Neural cell (in vitro differentiated cells): ENCODE measurements at regions not wholly inside any gene's neighbourhood (a gene's known extent, or its start where the extent isn't known, plus 50 kb on each side); places are given as distances from the start of the nearest gene placed in this dataset.

Experiments
- H2AFZ ChIP-seq: fragments of 200-600, 300-800 bp; sonication (generic), shearing (Covaris generic); 2 replicates; pipeline ENCODE4 v1.6.0; 2014; ENCODE audit warnings: low read depth, mild to moderate bottlenecking, antibody characterized with exemption, low read length, moderate library complexity
- H3F3A ChIP-seq: fragments of 200-600 bp; shearing (Covaris generic); 2 replicates; pipeline ENCODE4 v1.6.1; 2016; ENCODE audit warnings: mild to moderate bottlenecking, moderate library complexity, mixed read lengths, antibody characterized with exemption, low read length; ENCODE audit not compliant: insufficient read depth, poor library complexity, severe bottlenecking
- H3K27ac ChIP-seq: fragments of 200-600, 300-800 bp; sonication (generic), shearing (Covaris generic); 2 replicates; pipeline ENCODE4 v1.5.1; 2014; ENCODE audit warnings: mild to moderate bottlenecking, low read length, moderate library complexity
- H3K27me3 ChIP-seq: fragments of 300-800, 200-600 bp; sonication (generic), shearing (Covaris generic); 2 replicates; pipeline ENCODE4 v1.6.0; 2014; ENCODE audit warnings: mild to moderate bottlenecking, low read depth, low read length, moderate library complexity; ENCODE audit not compliant: insufficient read depth
- H3K36me3 ChIP-seq: fragments of 300-800, 200-600 bp; sonication (generic), shearing (Covaris generic); 2 replicates; pipeline ENCODE4 v1.5.1; 2014; ENCODE audit warnings: mild to moderate bottlenecking, antibody characterized with exemption, low read length, moderate library complexity; ENCODE audit not compliant: insufficient read depth
- H3K4me2 ChIP-seq: fragments of 300-800, 200-600 bp; sonication (generic), shearing (Covaris generic); 2 replicates; pipeline ENCODE4 v1.6.0; 2014; ENCODE audit warnings: mild to moderate bottlenecking, low read length
- H3K4me3 ChIP-seq: fragments of 300-800, 200-600 bp; sonication (generic), shearing (Covaris generic); 2 replicates; pipeline ENCODE4 v1.5.1; 2014; ENCODE audit warnings: mild to moderate bottlenecking, low read length, moderate library complexity
- H3K79me2 ChIP-seq: fragments of 200-600 bp; shearing (Covaris generic); replicated peaks from 2 replicates; pipeline ENCODE4 v1.6.0; 2014; ENCODE audit warnings: mild to moderate bottlenecking, low read length, moderate library complexity; ENCODE audit not compliant: insufficient read depth
- H3K9ac ChIP-seq: fragments of 300-800, 200-600 bp; sonication (generic), shearing (Covaris generic); 2 replicates; pipeline ENCODE4 v1.6.1; 2016; ENCODE audit warnings: mild to moderate bottlenecking, low read length, mixed read lengths
- H3K9me2 ChIP-seq: fragments of 200-600 bp; shearing (Covaris generic); 2 replicates; pipeline ENCODE4 v1.6.1; 2016; ENCODE audit warnings: mild to moderate bottlenecking, low read length, mixed read lengths; ENCODE audit not compliant: insufficient read depth
- H3K9me3 ChIP-seq: fragments of 200-600, 300-800 bp; sonication (generic), shearing (Covaris generic); 2 replicates; pipeline ENCODE4 v1.6.1; 2016; ENCODE audit warnings: mild to moderate bottlenecking, mixed run types, low read length, moderate library complexity, mixed read lengths
- H4K20me1 ChIP-seq: fragments of 200-600 bp; shearing (Covaris generic); 2 replicates; pipeline ENCODE4 v1.6.1; 2016; ENCODE audit warnings: mild to moderate bottlenecking, mixed run types; ENCODE audit not compliant: insufficient read depth
- EP300 ChIP-seq: fragments of 450-650 bp; conservative IDR thresholded peaks from 2 replicates; pipeline ENCODE4 v1.6.1; 2014; ENCODE audit warnings: antibody characterized with exemption, mild to moderate bottlenecking, moderate library complexity; ENCODE audit not compliant: poor library complexity, severe bottlenecking
- EZH2 ChIP-seq: fragments of 200-600, 300-800 bp; shearing (Covaris generic), sonication (generic); IDR thresholded peaks from 2 replicates; pipeline ENCODE4 v1.6.1; 2014; ENCODE audit warnings: antibody characterized with exemption, low read length, borderline replicate concordance, mild to moderate bottlenecking; ENCODE audit not compliant: insufficient read depth, poor library complexity, severe bottlenecking
- MXI1 ChIP-seq: fragments of 450-650 bp; conservative IDR thresholded peaks from 2 replicates; pipeline ENCODE4 v1.6.1; 2014; ENCODE audit warnings: antibody characterized with exemption, mild to moderate bottlenecking; ENCODE audit not compliant: poor library complexity, severe bottlenecking
- POLR2AphosphoS5 ChIP-seq: IDR thresholded peaks from 2 replicates; pipeline ENCODE4 v1.6.1; 2012
- RAD21 ChIP-seq: fragments of 450-650 bp; conservative IDR thresholded peaks from 2 replicates; pipeline ENCODE4 v1.6.1; 2014; ENCODE audit warnings: antibody characterized with exemption, mild to moderate bottlenecking, moderate library complexity
- SMC3 ChIP-seq: fragments of 450-650 bp; conservative IDR thresholded peaks from 2 replicates; pipeline ENCODE4 v1.6.1; 2014; ENCODE audit warnings: antibody characterized with exemption, mild to moderate bottlenecking, moderate library complexity; ENCODE audit not compliant: poor library complexity
- TAF1 ChIP-seq: IDR thresholded peaks from 2 replicates; pipeline ENCODE4 v1.6.1; 2012; ENCODE audit warnings: low read depth
- TF ChIP-seq, protein P1 (sequence below): fragments of 450-650 bp; IDR thresholded peaks from 2 replicates; pipeline ENCODE4 v1.5.1; 2014; ENCODE audit warnings: antibody characterized with exemption, mild to moderate bottlenecking, moderate library complexity; ENCODE audit not compliant: poor library complexity, severe bottlenecking
- TF ChIP-seq, protein P2 (sequence below): IDR thresholded peaks from 2 replicates; pipeline ENCODE4 v1.6.1; 2012; ENCODE audit warnings: borderline replicate concordance

DNA sequence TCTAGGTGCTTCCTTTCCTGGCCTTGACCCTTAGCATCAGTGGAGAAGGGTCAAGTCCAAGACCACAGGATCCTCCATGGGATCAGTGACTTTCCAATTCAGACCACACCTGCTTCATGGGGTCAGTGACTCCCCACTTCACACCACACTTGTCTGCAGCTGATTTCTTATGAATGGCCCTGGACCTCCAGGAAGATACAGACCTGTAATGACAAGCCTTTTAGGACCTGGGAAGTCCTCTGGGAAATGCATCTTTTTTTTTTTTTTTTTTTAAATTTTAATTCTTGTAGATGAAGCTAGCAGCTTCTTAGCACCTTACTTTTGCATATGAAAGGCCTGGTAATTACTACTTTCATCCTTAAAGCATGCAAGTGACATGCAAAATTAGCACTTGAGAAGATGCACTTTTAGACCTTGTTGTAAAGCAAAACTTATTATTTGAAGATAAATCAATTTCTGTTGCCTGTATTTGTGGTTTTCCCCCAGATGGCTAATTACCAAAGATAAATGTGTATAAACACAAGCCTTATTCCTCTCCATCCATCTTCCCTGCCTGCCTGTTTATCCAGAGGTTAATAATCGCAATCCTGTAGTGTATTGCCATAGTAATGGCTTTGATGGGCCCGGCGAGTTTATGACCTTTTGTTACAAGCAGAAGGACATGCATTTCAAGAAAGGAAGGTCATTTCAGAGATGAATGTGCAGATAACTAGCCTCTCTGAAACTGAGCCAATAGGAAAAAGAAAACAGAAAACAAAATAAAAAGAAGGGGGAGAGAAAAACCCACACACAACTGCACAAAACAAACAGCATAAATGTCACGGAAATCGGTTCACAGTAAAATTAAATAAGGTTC is 1018.7 kb downstream of the TYW1 start:
- H3K4me2 ChIP-seq: no peak overlapping the region
- H3K79me2 ChIP-seq: no peaks in the 10 kb centered on the region
- peaks cover 7% of the 10 kb centered on the region for H3K9me3 ChIP-seq
- TF ChIP-seq MXI1 (no peak), POLR2AphosphoS5 (no peak), RAD21 (no peak), TAF1 (no peak), SMC3 (no peak), EP300 (no peak), EZH2 (no peak)
- TF ChIP-seq, protein P1, sequence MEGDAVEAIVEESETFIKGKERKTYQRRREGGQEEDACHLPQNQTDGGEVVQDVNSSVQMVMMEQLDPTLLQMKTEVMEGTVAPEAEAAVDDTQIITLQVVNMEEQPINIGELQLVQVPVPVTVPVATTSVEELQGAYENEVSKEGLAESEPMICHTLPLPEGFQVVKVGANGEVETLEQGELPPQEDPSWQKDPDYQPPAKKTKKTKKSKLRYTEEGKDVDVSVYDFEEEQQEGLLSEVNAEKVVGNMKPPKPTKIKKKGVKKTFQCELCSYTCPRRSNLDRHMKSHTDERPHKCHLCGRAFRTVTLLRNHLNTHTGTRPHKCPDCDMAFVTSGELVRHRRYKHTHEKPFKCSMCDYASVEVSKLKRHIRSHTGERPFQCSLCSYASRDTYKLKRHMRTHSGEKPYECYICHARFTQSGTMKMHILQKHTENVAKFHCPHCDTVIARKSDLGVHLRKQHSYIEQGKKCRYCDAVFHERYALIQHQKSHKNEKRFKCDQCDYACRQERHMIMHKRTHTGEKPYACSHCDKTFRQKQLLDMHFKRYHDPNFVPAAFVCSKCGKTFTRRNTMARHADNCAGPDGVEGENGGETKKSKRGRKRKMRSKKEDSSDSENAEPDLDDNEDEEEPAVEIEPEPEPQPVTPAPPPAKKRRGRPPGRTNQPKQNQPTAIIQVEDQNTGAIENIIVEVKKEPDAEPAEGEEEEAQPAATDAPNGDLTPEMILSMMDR: no peak
- TF ChIP-seq, protein P2, sequence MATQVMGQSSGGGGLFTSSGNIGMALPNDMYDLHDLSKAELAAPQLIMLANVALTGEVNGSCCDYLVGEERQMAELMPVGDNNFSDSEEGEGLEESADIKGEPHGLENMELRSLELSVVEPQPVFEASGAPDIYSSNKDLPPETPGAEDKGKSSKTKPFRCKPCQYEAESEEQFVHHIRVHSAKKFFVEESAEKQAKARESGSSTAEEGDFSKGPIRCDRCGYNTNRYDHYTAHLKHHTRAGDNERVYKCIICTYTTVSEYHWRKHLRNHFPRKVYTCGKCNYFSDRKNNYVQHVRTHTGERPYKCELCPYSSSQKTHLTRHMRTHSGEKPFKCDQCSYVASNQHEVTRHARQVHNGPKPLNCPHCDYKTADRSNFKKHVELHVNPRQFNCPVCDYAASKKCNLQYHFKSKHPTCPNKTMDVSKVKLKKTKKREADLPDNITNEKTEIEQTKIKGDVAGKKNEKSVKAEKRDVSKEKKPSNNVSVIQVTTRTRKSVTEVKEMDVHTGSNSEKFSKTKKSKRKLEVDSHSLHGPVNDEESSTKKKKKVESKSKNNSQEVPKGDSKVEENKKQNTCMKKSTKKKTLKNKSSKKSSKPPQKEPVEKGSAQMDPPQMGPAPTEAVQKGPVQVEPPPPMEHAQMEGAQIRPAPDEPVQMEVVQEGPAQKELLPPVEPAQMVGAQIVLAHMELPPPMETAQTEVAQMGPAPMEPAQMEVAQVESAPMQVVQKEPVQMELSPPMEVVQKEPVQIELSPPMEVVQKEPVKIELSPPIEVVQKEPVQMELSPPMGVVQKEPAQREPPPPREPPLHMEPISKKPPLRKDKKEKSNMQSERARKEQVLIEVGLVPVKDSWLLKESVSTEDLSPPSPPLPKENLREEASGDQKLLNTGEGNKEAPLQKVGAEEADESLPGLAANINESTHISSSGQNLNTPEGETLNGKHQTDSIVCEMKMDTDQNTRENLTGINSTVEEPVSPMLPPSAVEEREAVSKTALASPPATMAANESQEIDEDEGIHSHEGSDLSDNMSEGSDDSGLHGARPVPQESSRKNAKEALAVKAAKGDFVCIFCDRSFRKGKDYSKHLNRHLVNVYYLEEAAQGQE: no peak
- no peaks in the 10 kb centered on the region for H3K27me3 ChIP-seq
- no peaks in the 10 kb centered on the region for H3K9me2 ChIP-seq
- H2AFZ ChIP-seq: no peak overlapping the region
- H3K36me3 ChIP-seq: no peaks in the 10 kb centered on the region
- no peak overlapping the region for H3K27ac ChIP-seq
- no peak overlapping the region for H3K9ac ChIP-seq
- H3K4me3 ChIP-seq: no peak overlapping the region
- no peaks in the 10 kb centered on the region for H3F3A ChIP-seq
- no peaks in the 10 kb centered on the region for H4K20me1 ChIP-seq

DNA sequence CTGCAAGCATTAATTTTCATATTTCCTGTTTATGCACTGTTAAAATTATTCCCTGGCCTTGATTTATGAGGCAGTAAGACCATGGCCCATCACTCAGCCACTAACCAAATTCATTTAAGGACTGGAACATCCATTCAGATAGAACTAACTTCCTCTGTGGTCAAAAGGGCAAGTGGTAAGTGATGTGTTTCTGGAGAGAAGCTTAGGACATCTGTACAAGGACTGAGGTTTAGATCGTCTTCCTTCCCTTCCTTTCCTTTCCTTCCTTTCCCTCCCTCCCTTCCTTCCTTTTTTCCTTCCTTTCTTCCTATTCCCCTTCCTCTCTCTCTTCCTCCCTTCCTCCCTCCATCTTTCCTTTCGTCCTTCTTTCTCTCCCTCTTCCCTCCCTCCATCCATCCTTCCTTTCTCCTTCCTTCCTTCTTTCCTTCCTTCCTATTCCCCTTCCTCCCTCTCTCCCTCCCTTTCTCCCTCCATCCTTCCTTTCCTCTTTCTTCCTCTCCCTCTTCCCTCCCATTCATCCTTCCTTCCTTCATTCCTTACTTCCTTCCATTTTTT is 1019.4 kb downstream of the TYW1 start:
- no peak overlapping the region for H3K9ac ChIP-seq
- no peak overlapping the region for H2AFZ ChIP-seq
- H4K20me1 ChIP-seq: no peaks in the 10 kb centered on the region
- peaks cover 7% of the 10 kb centered on the region for H3K9me3 ChIP-seq
- H3K79me2 ChIP-seq: no peaks in the 10 kb centered on the region
- TF ChIP-seq, protein P2: no peak
- TF ChIP-seq EZH2: no peak
- TF ChIP-seq EP300: no peak
- TF ChIP-seq TAF1: no peak
- TF ChIP-seq MXI1: no peak
- no peak for TF ChIP-seq POLR2AphosphoS5
- no peak for TF ChIP-seq SMC3
- TF ChIP-seq, protein P1: no peak
- TF ChIP-seq RAD21: no peak
- H3K4me2 ChIP-seq: no peak overlapping the region
- no peaks in the 10 kb centered on the region for H3K36me3 ChIP-seq
- H3F3A ChIP-seq: no peaks in the 10 kb centered on the region
- H3K27me3 ChIP-seq: no peaks in the 10 kb centered on the region
- no peaks in the 10 kb centered on the region for H3K9me2 ChIP-seq
- no peak overlapping the region for H3K27ac ChIP-seq
- H3K4me3 ChIP-seq: no peak overlapping the region
